22Rv1 (cell line): ENCODE measurements at regions not wholly inside any gene's neighbourhood (a gene's known extent, or its start where the extent isn't known, plus 50 kb on each side); places are given as distances from the start of the nearest gene placed in this dataset.

ENCODE experiments used
- H3K27ac ChIP-seq: fragments of 450-650 bp; 2 replicates; pipeline ENCODE4 v1.5.1; 2017
- CTCF ChIP-seq: fragments of 450-650 bp; IDR thresholded peaks from 2 replicates; pipeline ENCODE4 v1.5.1; 2017; ENCODE audit warnings: mild to moderate bottlenecking
- ZFX ChIP-seq: fragments of 450-650 bp; IDR thresholded peaks from 2 replicates; pipeline ENCODE4 v1.6.1; 2017; ENCODE audit warnings: antibody characterized with exemption, borderline replicate concordance

- H3K27ac ChIP-seq, result no peak overlapping the region
- TF ChIP-seq CTCF (no peak), ZFX (no peak)
Observed at GRCh38 chr6:43836507-43837240, 66.7 kb downstream of the VEGFA start.
